Ammon's horn (tissue), 1 donor: ENCODE measurements at regions not wholly inside any gene's neighbourhood (a gene's known extent, or its start where the extent isn't known, plus 50 kb on each side); places are given as distances from the start of the nearest gene placed in this dataset.

ENCODE experiments used
- DNase-seq: peaks from one replicate; pipeline ENCODE4 v3.0.0-alpha.2; 2016; ENCODE audit warnings: low spot score

GRCh38 chr6:169906688-169907418 is 155.4 kb downstream of the ERMARD start:
- no peak for DNase-seq

DNA sequence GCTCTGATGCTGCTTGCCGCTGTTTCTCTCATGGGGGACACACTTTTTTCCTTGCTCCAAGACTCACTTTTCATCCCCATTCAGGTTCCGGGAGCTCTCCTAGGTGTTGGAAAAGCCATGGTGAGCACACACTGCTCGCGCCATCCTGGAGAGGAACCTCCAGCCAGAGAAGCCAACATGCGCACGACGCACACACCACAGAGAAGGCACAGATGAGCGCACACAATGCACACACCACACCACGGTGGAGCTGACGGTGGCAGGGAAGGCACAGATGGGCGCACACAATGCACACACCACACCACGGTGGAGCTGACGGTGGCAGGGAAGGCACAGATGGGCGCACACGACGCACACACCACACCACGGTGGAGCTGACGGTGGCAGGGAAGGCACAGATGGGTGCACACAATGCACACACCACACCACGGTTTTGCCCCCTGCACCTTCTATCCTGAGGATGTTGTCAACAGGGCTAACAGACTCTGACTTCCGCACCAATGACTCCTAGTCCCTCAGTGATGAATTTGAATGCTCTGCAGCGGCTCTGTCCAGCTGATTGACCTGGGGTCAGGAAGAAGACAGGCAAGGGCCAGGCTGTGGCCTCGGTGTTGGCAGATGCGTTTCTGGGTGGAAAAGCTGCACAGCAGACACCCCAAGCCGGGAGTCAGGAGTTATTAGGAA is 154.7 kb downstream of the ERMARD start:
- no peak for DNase-seq

GRCh38 chr6:169905041-169905807 is 153.8 kb downstream of the ERMARD start:
- no peak for DNase-seq

DNA sequence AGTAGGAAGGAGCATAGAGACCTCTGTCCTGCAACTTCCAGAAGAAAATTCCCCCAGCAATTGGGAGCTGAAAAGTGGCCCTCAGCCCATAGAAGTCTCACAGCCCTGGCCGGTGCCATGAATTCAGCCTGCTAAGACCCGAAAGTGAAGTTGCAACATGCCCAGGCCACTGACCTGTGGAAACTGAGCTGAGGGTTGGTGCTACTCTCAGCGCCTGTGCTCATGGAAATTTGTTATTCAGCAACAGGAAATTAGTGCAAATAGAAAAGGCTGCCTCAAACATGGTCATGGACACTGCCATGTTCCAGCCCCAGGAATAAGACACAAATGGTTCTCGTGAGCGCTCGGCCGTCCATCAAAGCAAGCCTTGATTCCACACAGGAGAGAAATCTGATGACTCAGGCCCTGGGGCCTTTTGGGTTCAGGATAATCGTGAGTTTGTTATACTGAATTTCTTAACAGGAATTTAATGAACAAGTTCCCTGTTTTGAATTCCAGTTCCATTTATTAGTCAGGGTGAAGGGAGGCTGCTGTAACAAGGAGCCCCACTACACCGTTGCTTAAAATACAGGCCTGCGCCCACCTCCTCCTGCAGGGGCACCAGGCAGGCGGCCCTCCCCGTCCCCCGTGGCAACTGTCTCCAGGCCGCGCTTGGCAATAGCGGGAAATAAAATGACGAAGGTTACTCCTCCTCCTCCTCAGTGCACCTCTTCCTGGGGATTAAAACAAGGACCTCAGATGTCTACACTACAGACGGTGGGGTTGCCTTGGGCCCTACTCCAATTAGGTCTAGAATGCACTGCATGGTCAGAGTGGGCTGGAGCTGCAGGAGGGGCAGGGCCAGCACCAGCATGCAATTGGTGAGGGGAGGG is 152.9 kb downstream of the ERMARD start:
- DNase-seq, result no peak

DNA sequence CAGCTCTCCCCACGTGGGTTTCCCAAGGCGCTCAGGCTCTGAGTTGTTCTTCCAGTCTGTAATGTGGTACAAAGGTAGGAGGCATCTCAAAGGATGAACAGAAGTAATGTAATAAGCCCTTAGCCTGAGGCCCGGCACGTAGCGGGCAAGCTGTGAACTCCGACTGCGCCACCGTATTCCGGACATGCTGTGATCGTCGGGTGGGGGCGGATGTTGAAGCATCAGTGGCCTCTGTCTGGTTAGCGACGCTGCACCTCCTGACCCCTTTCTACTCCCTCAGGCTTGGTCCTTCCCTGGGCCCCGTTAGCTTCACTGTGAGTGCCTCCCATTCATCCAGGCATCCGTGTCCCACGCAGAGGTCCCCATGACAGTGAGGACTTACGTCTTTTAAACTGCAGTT is 151.7 kb downstream of the ERMARD start:
- DNase-seq, result no peak

DNA sequence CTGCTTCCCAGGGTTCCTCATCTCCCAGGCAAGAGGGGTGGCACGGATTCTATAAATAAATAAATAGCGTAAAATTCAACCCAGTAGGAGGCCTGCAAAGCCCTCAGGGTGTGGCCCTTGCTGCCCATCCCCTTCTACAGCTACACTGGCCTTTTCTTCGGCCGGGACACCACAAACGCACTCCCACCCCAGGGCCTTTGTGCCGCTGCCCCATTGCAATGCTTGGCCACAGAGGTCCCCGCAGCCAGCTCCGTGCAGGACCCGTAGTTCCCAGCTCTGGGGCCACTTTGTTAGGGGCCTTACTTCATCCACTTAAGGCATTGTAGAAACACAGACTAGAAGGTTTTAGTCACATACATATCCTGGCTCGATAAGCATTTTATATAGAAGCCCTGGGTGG is 151.2 kb downstream of the ERMARD start:
- no peak for DNase-seq

DNA sequence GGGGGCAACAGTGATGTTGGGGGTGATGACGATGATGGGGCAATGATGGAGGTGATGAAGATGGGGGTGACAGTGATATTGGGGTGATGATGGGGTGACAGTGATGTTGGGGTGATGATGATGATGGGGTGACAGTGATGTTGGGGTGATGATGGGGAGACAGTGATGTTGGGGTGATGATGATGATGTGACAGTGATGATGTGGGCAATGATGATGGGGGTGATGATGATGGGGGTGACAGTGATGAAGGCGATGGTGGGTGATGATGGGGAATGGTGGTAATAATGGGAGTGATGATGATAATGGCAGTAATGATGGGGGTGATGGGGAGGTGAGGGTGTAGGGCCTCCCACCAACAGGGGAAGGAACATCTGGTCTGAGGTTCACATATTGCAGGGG is 150.6 kb downstream of the ERMARD start:
- DNase-seq, result no peak

GRCh38 chr6:169899481-169900145 is 148.2 kb downstream of the ERMARD start:
- DNase-seq, result no peak

DNA sequence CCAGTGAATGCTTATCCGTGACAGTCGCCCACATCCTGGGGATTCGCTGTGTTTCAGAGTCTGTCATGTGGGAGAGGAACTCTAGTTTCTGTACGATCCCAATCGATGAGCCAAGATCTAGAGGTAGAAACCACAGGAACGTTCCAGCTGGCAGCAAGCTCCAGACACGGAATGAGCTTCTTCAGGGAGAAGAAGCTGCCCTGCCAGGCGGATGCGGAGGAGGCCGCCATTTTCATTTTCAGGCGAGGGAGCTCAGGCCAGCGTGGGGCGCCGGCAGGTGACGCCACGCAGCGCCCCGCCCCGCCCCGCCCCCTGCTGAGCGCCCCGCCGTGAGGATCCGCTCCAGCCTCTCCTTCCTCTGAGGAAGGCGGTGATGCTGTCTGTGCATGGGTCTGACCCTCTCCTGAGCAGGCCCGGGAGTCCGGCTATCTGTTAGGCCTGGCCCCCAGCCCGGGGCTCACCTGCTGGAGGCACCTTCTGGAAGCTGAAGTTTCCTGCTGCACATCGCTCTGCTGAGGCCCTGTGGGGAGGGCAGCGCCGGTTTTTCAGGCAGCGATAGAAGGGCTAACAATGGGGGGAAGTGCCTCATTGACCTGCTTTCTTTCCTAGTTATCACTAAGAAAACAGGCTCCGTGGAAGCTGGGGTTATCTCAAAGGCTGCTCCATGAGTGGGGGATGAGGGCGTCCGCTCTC is 147.5 kb downstream of the ERMARD start:
- peak; percentile 15 for DNase-seq

GRCh38 chr6:169897601-169898358 is 146.4 kb downstream of the ERMARD start:
- DNase-seq, result no peak

GRCh38 chr6:169896826-169897456 is 145.5 kb downstream of the ERMARD start:
- no peak for DNase-seq

GRCh38 chr6:169895926-169896761 is 144.7 kb downstream of the ERMARD start:
- no peak for DNase-seq

DNA sequence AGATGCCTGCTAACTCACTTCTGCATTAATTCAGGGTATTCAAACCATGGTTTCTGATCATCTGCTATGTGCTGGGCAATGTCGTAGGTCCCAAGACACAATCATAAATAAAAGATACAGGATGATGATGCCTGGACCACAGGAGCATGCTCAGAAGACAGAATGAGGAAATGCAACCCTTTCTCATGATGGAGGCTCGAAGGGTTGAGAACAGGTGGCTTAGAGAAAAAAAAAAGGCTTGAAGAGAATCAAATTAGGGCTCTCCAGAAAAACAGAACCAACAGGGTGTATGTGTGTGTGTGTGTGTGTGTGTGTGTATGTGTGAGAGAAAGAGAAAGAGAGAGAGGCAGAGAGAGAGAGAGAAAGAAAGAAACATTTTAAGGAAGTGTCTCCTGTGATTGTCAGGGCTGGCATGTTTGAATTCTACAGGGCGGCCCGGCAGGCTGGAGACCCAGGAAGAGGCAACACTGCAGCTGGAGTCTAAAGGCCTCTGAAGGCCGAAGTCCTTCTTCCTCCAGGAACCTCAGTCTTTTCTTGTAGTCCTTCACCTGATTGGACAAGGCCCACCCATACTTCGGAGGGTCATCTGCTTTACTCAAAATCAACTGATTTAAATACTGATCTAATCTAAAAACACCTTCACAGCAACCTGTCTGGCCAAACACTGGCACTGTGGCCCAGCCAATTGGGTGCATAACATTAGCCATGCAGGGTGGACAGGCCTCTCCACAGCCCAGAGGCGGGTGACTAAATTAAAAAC is 143.8 kb downstream of the ERMARD start:
- no peak for DNase-seq

DNA sequence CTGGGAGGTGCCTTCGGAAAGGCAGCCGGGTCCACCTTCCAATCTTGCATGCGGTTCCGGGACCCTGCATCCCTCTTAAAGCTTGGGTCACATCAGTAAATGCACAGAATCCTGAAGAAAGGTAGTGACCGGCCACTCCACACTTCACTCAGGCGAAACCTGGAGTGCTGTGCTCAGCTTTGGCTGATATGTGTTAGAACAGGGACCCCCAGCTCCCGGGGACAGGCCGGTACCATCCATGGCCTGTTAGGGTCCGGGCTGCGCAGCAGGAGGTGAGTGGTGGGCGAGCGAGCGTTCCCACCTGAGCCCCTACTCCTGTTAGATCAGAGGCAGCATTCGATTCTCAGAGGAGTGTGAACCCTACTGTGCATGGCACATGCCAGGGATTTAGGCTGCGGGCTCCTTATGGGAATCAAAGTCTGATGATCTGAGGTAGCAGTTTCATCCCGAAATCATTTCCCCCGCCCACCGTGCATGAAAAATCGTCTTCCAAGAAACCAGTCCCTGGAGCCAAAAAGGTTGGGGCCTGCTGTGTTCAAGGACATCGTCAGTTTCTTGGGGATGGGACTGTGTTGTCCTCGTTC is 143.0 kb downstream of the ERMARD start:
- DNase-seq, result no peak

DNA sequence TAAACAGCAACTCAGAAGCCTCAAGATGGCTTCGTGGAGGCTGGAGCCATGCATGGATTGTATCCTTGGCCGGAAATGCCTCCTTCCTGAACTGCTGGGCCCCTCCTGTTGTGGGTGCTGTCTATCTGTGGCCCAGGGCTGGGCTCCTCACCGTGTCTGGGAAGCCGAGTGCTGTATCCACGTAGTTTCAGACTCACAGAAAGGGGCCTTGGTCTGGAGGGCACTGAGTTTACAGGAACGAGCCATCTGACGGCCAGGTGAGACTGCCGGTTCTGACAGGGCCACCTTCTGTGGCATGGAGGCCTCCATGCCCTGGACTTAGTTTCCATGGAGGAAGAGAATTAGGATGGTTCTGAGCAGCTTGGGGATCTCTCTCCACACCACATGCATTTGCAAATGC is 142.2 kb downstream of the ERMARD start:
- DNase-seq, result no peak

DNA sequence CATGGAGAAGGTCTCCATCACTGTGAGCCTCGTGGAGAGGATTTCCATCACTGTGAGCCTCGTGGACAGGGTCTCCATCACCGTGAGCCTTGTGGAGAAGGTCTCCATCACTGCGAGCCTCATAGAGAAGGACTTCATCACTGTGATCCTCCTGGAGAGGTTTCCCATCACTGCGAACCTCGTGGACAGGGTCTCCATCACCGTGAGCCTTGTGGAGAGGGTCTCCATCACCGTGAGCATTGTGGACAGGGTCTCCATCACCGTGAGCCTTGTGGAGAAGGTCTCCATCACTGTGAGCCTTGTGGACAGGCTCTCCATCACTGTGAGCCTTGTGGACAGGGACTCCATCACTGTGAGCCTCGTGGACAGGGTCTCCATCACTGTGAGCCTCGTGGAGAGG is 140.4 kb downstream of the ERMARD start:
- DNase-seq, result no peak

GRCh38 chr6:169891421-169891820 is 140.0 kb downstream of the ERMARD start:
- no peak for DNase-seq

DNA sequence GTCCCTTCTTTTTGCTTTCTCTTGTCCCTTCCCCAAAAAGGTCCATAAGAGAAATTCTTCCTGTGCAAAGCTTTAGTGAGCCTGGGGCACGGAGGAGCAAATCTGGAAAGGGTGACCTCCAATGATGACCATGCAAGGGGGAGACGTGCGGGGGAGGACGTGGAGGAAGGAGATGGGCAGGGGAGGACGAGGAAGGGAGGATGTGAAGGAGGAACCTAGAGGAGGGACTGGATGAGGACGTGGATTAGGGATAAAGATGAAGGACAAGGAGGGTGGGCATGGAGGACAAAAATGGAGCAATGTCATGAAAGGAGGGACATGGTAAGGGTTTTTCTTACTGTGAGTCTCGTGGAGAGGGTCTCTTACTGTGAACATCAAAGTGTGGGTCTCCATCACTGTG is 139.5 kb downstream of the ERMARD start:
- no peak for DNase-seq
